ENCODE measurements at regions not wholly inside any gene's neighbourhood (a gene's known extent, or its start where the extent isn't known, plus 50 kb on each side); places are given as distances from the start of the nearest gene placed in this dataset.

DNA sequence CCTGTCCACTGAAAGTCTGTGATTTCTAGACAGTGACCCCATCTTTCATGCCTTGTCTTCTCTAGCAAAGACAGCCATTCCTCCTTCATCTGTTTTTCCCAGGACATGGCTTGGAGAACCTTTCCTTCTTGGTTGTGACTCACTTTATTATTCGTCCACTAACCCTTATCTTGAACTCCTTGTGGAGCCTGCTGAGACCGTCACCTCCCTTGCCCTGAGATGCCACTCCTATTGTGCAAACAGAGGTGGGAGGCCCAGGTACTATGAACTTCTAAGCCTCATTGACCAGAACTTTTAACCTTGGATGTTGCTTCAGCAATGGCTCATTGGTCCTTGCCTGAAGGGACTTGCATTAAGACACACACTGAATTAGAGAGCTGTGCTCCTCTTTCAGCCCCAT is 117.5 kb downstream of the FOXD2 start:
- no peak for TF ChIP-seq SP1 (IDR thresholded peaks at IDR 0.05; ENCODE audit: low read depth, low read length)
- TF ChIP-seq HDAC6 (IDR thresholded peaks at IDR 0.05; ENCODE audit: low read depth, low read length), result no peak
- no peak for TF ChIP-seq RAD21 (IDR thresholded peaks at IDR 0.05 in 1 of 2, conservative IDR thresholded peaks at IDR 0.05 in 1 of 2; ENCODE audit: low read depth in 2 of 2, low read length in 2 of 2)
- TF ChIP-seq TAF1 (IDR thresholded peaks at IDR 0.05; ENCODE audit: low read depth, low read length), result no peak
- no peak for TF ChIP-seq RFX5 (IDR thresholded peaks at IDR 0.05; ENCODE audit: borderline replicate concordance, low read depth, low read length)
- TF ChIP-seq GABPA (IDR thresholded peaks at IDR 0.05; ENCODE audit: borderline replicate concordance, insufficient read depth, low read length), result no peak
- TF ChIP-seq YY1 (IDR thresholded peaks at IDR 0.05; ENCODE audit: low read depth, low read length), result no peak
- TF ChIP-seq CHD2 (IDR thresholded peaks at IDR 0.05; ENCODE audit: low read length), result no peak
- no peak for TF ChIP-seq CREB1 (IDR thresholded peaks at IDR 0.05)

All from H1 (cell line).